ENCODE measurements at regions not wholly inside any gene's neighbourhood (a gene's known extent, or its start where the extent isn't known, plus 50 kb on each side); places are given as distances from the start of the nearest gene placed in this dataset.

GRCh38 chr11:26244207-26244606 is 87.7 kb upstream of the ANO3 start:
- no peak for TF ChIP-seq EZH2 (IDR thresholded peaks at IDR 0.05; ENCODE audit: borderline replicate concordance, low read length)
- TF ChIP-seq CTCF (IDR thresholded peaks at IDR 0.05; ENCODE audit: low read length): no peak
